ENCODE measurements at regions not wholly inside any gene's neighbourhood (a gene's known extent, or its start where the extent isn't known, plus 50 kb on each side); places are given as distances from the start of the nearest gene placed in this dataset.
"Not testable (repeated sequence)": the region's sequence is repeated elsewhere in the genome, so short reads cannot be mapped to it uniquely, and the experiment has no call there.

GRCh38 chr5:102617191-102618187, 118.7 kb upstream of the SLCO6A1 start:
- DNase-seq (ENCODE audit: low read depth): no peak

- DNase-seq (ENCODE audit: low read depth): no peak
These were observed 123.5 kb upstream of the SLCO6A1 start for GRCh38 chr5:102622262-102622661.

DNA sequence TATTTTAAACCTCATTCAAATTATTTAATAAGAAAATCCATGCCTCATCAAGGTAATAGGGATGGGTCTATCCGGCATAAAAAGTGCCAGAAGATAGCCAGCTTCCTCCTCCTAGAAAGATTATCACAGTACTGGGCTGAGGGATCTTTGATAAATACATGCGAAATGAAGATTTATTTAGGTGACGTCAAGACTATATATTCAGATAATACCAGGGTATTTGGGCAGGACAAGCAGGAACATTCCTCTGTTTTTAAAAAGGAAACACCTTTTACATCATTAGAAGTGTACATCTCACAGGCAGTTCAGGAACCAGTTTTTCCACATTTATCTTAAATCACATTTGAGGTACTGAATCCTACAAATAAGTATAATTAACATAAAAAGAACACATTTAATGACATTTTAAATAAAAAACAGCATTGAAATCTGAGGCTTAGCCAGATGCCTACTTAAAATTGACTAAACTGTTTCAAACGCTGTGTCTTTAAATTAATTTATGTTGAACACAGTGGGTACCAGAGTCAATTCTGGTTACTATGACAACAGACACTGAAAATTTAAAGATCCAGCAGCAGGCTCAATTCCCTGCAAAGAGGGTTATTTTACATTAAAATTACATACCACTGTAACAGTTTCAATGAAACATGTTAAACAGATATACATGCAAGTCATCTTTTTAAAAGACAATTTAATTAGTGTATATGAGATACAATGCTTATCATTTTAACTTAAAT, 124.7 kb upstream of the SLCO6A1 start:
- no peak for DNase-seq (ENCODE audit: low read depth)

GRCh38 chr5:102624405-102624804, 125.6 kb upstream of the SLCO6A1 start:
- no peak for DNase-seq (ENCODE audit: low read depth)

DNA sequence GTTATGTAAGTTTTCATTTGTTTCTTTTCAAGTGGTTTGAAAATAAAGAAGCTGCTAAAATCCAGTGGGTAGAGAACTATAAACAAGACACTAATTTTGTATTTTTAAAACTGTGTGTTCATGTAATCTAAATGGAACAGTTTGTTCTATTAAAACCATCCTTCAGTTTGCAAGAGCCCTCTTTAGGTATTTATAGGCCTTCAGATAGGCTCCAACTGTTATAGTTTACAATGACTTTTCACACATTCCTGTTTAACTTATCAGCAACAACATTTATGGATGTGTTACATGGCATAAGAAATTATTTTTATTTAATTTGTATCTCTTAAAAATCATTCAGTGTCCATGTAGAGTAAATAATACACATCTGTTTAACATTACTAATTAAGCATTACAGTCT, 126.7 kb upstream of the SLCO6A1 start:
- no peak for DNase-seq (ENCODE audit: low read depth)

GRCh38 chr5:102625928-102626327, 127.1 kb upstream of the SLCO6A1 start:
- no peak for DNase-seq (ENCODE audit: low read depth)

GRCh38 chr5:102627315-102627714, 127.8 kb upstream of the PAM start:
- no peak for DNase-seq (ENCODE audit: low read depth)

- no peak for DNase-seq (ENCODE audit: low read depth)
These were observed 126.5 kb upstream of the PAM start for GRCh38 chr5:102628441-102629175.

- DNase-seq (ENCODE audit: low read depth): no peak
These were observed 125.1 kb upstream of the PAM start for GRCh38 chr5:102629827-102630605.

- DNase-seq (ENCODE audit: low read depth): not testable (repeated sequence)
These were observed 119.7 kb upstream of the PAM start for GRCh38 chr5:102635399-102635798.

- no peak for DNase-seq (ENCODE audit: low read depth)
These were observed 116.8 kb upstream of the PAM start for GRCh38 chr5:102638316-102638715.

GRCh38 chr5:102638912-102639652, 116.0 kb upstream of the PAM start:
- DNase-seq (ENCODE audit: low read depth): no peak

DNA sequence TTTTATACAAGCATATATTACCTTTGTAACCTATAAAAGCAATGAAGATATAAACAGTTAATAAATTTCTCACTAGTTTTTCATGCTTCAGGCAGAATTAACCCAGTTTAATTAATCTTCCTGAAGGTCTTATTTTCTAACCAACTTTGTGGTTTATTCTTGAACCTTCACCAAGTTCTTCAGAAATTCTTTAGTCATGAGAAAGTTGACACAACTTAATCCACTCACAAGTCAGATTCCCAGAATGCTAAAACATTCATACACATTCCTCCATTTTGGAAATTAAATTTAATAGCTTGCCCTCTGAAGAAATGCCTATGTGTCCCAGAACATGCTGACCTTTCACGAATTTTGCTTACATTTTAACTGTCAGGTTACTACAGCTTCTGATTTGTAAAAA, 105.4 kb upstream of the PAM start:
- DNase-seq (ENCODE audit: low read depth): no peak

DNA sequence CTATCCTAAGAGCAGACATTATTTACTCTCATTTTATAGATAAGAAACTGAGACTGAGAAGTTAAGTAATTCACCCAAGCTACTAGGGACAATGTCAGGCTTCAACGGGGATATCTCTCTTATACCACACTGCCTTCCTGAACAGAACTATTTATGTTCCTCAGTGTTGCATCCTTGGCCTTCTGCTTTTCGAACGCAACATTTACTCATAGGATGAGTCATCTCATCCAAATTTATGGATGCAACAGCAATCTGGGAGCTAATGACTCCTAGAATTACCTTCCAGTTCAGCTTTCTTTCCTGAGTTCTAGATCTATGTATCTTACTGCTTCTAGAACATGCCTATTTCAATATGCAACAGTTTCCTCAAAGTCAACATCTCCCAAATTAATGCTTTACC, 103.6 kb upstream of the PAM start:
- DNase-seq (ENCODE audit: low read depth): no peak

- no peak for DNase-seq (ENCODE audit: low read depth)
These were observed 100.4 kb upstream of the PAM start for GRCh38 chr5:102654559-102655349.

- no peak for DNase-seq (ENCODE audit: low read depth)
These were observed 96.0 kb upstream of the PAM start for GRCh38 chr5:102659151-102659550.

- no peak for DNase-seq (ENCODE audit: low read depth)
These were observed 95.0 kb upstream of the PAM start for GRCh38 chr5:102660111-102660510.

DNA sequence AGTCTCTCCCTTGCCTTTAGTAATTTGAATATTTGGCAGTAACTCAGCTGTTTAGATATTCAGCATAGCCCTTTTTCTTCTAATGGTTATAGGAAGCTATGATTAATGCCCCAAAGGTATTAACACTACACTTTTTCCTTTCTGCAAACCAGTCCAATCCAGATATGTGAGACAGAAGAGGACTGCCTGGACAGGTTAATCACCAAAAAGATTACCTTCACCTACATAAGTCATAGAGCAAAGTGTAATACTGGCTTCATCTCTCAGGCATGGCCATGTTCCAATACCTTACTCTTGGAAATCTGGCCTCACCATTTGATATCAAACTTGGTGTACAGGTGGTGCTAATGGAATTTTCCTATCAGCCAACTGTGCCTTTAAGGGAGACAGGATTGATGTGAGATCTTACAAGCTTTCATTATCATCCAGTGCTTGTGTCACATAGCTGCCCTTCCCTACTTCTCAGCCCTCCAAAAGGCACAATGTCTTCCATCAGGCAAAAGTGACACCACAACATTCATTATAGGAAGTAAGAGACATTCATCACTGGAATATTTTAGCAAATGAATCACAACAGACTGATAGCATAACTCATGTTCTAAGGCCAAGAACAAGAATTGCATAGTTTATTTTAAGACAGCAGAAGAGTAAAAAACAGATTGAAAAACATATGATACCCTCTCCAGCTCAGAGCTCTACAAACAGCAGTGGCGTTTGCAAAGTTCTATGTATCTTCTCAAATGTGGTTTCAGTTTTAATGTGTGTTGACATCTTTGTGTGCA, 91.2 kb upstream of the PAM start:
- no peak for DNase-seq (ENCODE audit: low read depth)

- DNase-seq (ENCODE audit: low read depth): no peak
These were observed 90.3 kb upstream of the PAM start for GRCh38 chr5:102664616-102665335.

Data from stimulated activated CD8-positive, alpha-beta memory T cell treated with anti-CD3 and anti-CD28 coated beads, Interleukin-7, amount 100 ng/mL, for 24 hours (primary cell).